GM10266 (cell line): ENCODE measurements at regions not wholly inside any gene's neighbourhood (a gene's known extent, or its start where the extent isn't known, plus 50 kb on each side); places are given as distances from the start of the nearest gene placed in this dataset.

Experiments
- DNase-seq: peaks from one replicate; pipeline ENCODE4 v3.0.0; 2012; ENCODE audit errors: extremely low spot score
- CTCF ChIP-seq: IDR thresholded peaks from 2 replicates; pipeline ENCODE4 v1.5.1; 2012; ENCODE audit warnings: mild to moderate bottlenecking, low read depth; ENCODE audit not compliant: control insufficient read depth, insufficient read depth; ENCODE audit errors: missing control alignments

- DNase-seq = no peak
- no peak for TF ChIP-seq CTCF
These were observed 457.0 kb upstream of the KLF4 start for GRCh38 chr9:107946364-107947141.

GRCh38 chr9:107945961-107946360, 456.4 kb upstream of the KLF4 start:
- no peak for TF ChIP-seq CTCF
- no peak for DNase-seq

DNA sequence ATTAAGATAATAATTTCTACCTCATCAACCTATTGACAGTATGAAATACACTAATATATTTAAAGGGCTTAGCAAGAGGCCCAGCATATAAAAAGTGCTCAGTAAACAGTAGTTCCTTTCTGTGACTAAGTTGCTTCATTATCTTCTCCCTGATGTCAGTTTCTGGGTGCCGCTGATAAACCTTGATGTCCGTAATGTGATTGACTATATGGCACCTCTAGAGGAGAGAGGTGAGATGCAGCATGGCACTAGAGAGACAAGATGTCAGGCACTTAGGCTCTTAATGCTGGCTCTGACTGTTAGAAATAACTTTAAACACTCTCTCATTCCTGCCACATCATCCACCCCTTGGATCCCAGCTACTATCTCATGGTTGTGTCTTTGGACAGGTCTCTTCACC, 455.9 kb upstream of the KLF4 start:
- no peak for DNase-seq
- TF ChIP-seq CTCF = no peak

- no peak for TF ChIP-seq CTCF
- no peak for DNase-seq
These were observed 454.8 kb upstream of the KLF4 start for GRCh38 chr9:107944387-107944786.

GRCh38 chr9:107943901-107944300, 454.3 kb upstream of the KLF4 start:
- TF ChIP-seq CTCF = no peak
- no peak for DNase-seq

GRCh38 chr9:107942856-107943255, 453.3 kb upstream of the KLF4 start:
- DNase-seq = no peak
- TF ChIP-seq CTCF = no peak

DNA sequence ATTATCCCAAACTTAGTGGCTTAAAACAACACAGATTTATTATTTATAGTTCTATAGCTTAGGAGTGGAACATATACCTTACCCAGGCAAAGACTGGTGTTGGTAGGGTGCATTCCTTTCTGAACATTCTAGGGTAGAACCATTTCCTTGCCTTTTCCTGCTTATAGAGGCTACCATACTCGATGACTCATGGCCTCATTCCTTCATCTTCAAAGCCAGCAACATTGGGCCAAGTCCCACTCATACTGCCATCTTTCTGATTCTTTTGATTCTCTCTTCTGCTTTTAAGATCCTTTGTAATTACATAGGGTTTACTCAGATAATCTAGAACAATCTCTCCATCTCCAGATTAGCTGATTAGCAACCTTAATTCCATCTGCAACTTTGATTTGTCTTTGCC, 452.7 kb upstream of the KLF4 start:
- DNase-seq = no peak
- TF ChIP-seq CTCF = no peak
